IMR-90 (cell line): ENCODE measurements at regions not wholly inside any gene's neighbourhood (a gene's known extent, or its start where the extent isn't known, plus 50 kb on each side); places are given as distances from the start of the nearest gene placed in this dataset.

ENCODE experiments used
- ATAC-seq: fragments of 200-7000 bp; cut with Tn5 transposase; 2 replicates; pipeline ENCODE4 v1.9.1; 2020; ENCODE audit warnings: low read depth, mild to moderate bottlenecking, moderate library complexity
- BruUV-seq: library from RNA; stranded (reverse); fragments of 400-500 nt; replicated peaks from 2 replicates; lab custom pipeline; 2021; lab: Mats Ljungman, UMichigan
- CTCF ChIA-PET: fragments of 300-600 bp; formaldehyde crosslinking; extraction: SDS; loops from one replicate; lab custom pipeline; 2021; ENCODE audit warnings: antibody characterized with exemption; lab: Yijun Ruan, JAX
- POLR2A ChIA-PET: fragments of 300-600 bp; sonication (Branson Sonifier 250); formaldehyde crosslinking; loops from one replicate; lab custom pipeline; 2022; ENCODE audit warnings: antibody characterized with exemption; ENCODE audit not compliant: unreplicated experiment; lab: Charles Lee
- DNase-seq: peaks from one replicate; pipeline ENCODE4 v3.0.0; 2013
- H2AFZ ChIP-seq: replicated peaks from 2 replicates; pipeline ENCODE3; 2013; ENCODE audit warnings: low read length, mild to moderate bottlenecking; ENCODE audit not compliant: poor library complexity
- H2AK5ac ChIP-seq: 2 replicates; pipeline ENCODE4 v1.6.1; 2013; ENCODE audit warnings: low read depth, low read length, inconsistent platforms
- H2AK9ac ChIP-seq: replicated peaks from 2 replicates; pipeline ENCODE3; 2013; ENCODE audit warnings: mild to moderate bottlenecking, low read depth, low read length, moderate library complexity; ENCODE audit not compliant: poor library complexity
- H2BK120ac ChIP-seq: 2 replicates; pipeline ENCODE4 v1.6.1; 2013; ENCODE audit warnings: low read depth, low read length, inconsistent platforms
- H2BK15ac ChIP-seq: 3 replicates; pipeline ENCODE4 v1.6.1; 2013; ENCODE audit warnings: low read depth, low read length, inconsistent platforms
- H2BK20ac ChIP-seq: 2 replicates; pipeline ENCODE4 v1.6.1; 2013; ENCODE audit warnings: low read depth, mild to moderate bottlenecking, inconsistent platforms, low read length, moderate library complexity
- H2BK5ac ChIP-seq: 2 replicates; pipeline ENCODE4 v1.6.1; 2013; ENCODE audit warnings: mild to moderate bottlenecking, low read depth, low read length, inconsistent platforms; ENCODE audit not compliant: poor library complexity, severe bottlenecking
- H3K14ac ChIP-seq: replicated peaks from 2 replicates; pipeline ENCODE4 v1.6.1; 2013; ENCODE audit warnings: low read depth, low read length, inconsistent platforms
- H3K18ac ChIP-seq: 2 replicates; pipeline ENCODE4 v1.6.1; 2013; ENCODE audit warnings: low read depth, low read length, control low read depth
- H3K23ac ChIP-seq: 2 replicates; pipeline ENCODE4 v1.6.1; 2013; ENCODE audit warnings: low read depth, low read length, inconsistent platforms
- H3K27ac ChIP-seq: 2 replicates; pipeline ENCODE4 v1.5.1; 2013; ENCODE audit warnings: mild to moderate bottlenecking, control low read depth, low read length; ENCODE audit not compliant: insufficient read depth
- H3K27me3 ChIP-seq: 2 replicates; pipeline ENCODE4 v1.6.1; 2013; ENCODE audit warnings: low read length; ENCODE audit not compliant: control insufficient read depth, insufficient read depth
- H3K36me3 ChIP-seq: 2 replicates; pipeline ENCODE4 v1.6.1; 2013; ENCODE audit warnings: low read length, mixed read lengths; ENCODE audit not compliant: control insufficient read depth, insufficient read depth
- H3K4ac ChIP-seq: 2 replicates; pipeline ENCODE4 v1.6.1; 2013; ENCODE audit warnings: low read depth, low read length, inconsistent platforms
- H3K4me1 ChIP-seq: 2 replicates; pipeline ENCODE4 v1.6.1; 2013; ENCODE audit warnings: low read length, mixed read lengths; ENCODE audit not compliant: control insufficient read depth, insufficient read depth
- H3K4me2 ChIP-seq: 2 replicates; pipeline ENCODE4 v1.6.1; 2013; ENCODE audit warnings: low read depth, mild to moderate bottlenecking, control low read depth, low read length, moderate library complexity
- H3K4me3 ChIP-seq: 2 replicates; pipeline ENCODE4 v1.5.1; 2013; ENCODE audit warnings: low read depth, mild to moderate bottlenecking, control low read depth, low read length, moderate library complexity; ENCODE audit not compliant: insufficient read depth
- H3K56ac ChIP-seq: 2 replicates; pipeline ENCODE4 v1.6.1; 2013; ENCODE audit warnings: low read length, inconsistent platforms; ENCODE audit not compliant: insufficient read depth; ENCODE audit errors: extremely low read depth
- H3K79me1 ChIP-seq, 2 experiments: 2 replicates each; pipeline ENCODE4 v1.6.1; 2013; ENCODE audit warnings: low read length in 2 of 2, inconsistent platforms in 1 of 2, low read depth in 1 of 2
- H3K9ac ChIP-seq: 2 replicates; pipeline ENCODE4 v1.6.1; 2013; ENCODE audit warnings: low read depth, low read length, control low read depth
- H3K9me1 ChIP-seq: 2 replicates; pipeline ENCODE4 v1.6.1; 2013; ENCODE audit warnings: low read length, inconsistent platforms; ENCODE audit not compliant: insufficient read depth
- H3K9me3 ChIP-seq: 2 replicates; pipeline ENCODE4 v1.6.1; 2013; ENCODE audit warnings: low read length; ENCODE audit not compliant: control insufficient read depth, insufficient read depth
- H4K20me1 ChIP-seq: 2 replicates; pipeline ENCODE4 v1.6.1; 2013; ENCODE audit warnings: low read length, inconsistent platforms; ENCODE audit not compliant: insufficient read depth
- H4K5ac ChIP-seq: 2 replicates; pipeline ENCODE4 v1.6.1; 2013; ENCODE audit warnings: mild to moderate bottlenecking, low read depth, low read length, control low read depth
- H4K8ac ChIP-seq, 2 experiments: 2 replicates each; pipeline ENCODE4 v1.6.1; 2013; ENCODE audit warnings: low read depth in 2 of 2, low read length in 2 of 2, control low read depth in 1 of 2, inconsistent platforms in 1 of 2
- H4K91ac ChIP-seq: 2 replicates; pipeline ENCODE4 v1.6.1; 2013; ENCODE audit warnings: low read depth, low read length, inconsistent platforms; ENCODE audit not compliant: insufficient read depth
- CEBPB ChIP-seq: IDR thresholded peaks from 2 replicates; pipeline ENCODE4 v1.6.1; 2012; ENCODE audit warnings: low read depth, low read length, improper control_type of control experiment
- MAFK ChIP-seq: IDR thresholded peaks from 2 replicates; pipeline ENCODE4 v1.6.1; 2012; ENCODE audit warnings: low read depth, low read length, improper control_type of control experiment
- MAZ ChIP-seq: IDR thresholded peaks from 2 replicates; pipeline ENCODE4 v1.6.1; 2012; ENCODE audit warnings: low read depth, mild to moderate bottlenecking, low read length, improper control_type of control experiment, moderate library complexity, borderline replicate concordance
- MXI1 ChIP-seq: IDR thresholded peaks from 2 replicates; pipeline ENCODE4 v1.6.1; 2012; ENCODE audit warnings: low read depth, mild to moderate bottlenecking, low read length, moderate library complexity, borderline replicate concordance
- RCOR1 ChIP-seq: IDR thresholded peaks from 2 replicates; pipeline ENCODE4 v1.6.1; 2012; ENCODE audit warnings: mild to moderate bottlenecking, low read length, improper control_type of control experiment; ENCODE audit not compliant: insufficient replicate concordance
- RFX5 ChIP-seq: IDR thresholded peaks from 2 replicates; pipeline ENCODE4 v1.8.0; 2012; ENCODE audit warnings: low read depth, mild to moderate bottlenecking, low read length, moderate library complexity
- SMC3 ChIP-seq: fragments of 150-350 bp; IDR thresholded peaks from 2 replicates; pipeline ENCODE4 v1.6.1; 2016; ENCODE audit warnings: low read depth, mild to moderate bottlenecking, antibody characterized with exemption, low read length, moderate library complexity
- USF2 ChIP-seq: fragments of 150-350 bp; IDR thresholded peaks from 2 replicates; pipeline ENCODE4 v1.6.1; 2017; ENCODE audit warnings: mild to moderate bottlenecking, antibody characterized with exemption, low read length, low read depth
- WGBS, 2 experiments: methylation state at CpG; one replicate each; pipeline versions ENCODE4 v1.1.5 to v1.1.7; 2013; ENCODE audit warnings: missing lambda C conversion rate in 2 of 2; ENCODE audit not compliant: insufficient read length in 1 of 2; ENCODE audit errors: extremely low coverage in 2 of 2; 5-methylcytosine and 5-hydroxymethylcytosine counted together
- dilution Hi-C: fragments of 300-500 bp; cut with HindIII; formaldehyde crosslinking; loops from one replicate; pipeline ENCODE4 v1.14.3; 2018; ENCODE audit warnings: low sequenced_read_pairs; ENCODE audit not compliant: unreplicated experiment
- in situ Hi-C: fragments of 300-500 bp; cut with MboI; formaldehyde crosslinking; loops from 3 replicates; pipeline ENCODE4 v1.14.3; 2019; ENCODE audit warnings: low sequenced_read_pairs, inconsistent platforms, mixed read lengths
- intact Hi-C: fragments of 100-400 bp; cut with micrococcal nuclease; formaldehyde crosslinking; loops from 2 replicates; pipeline ENCODE4 v1.10.0; 2022

GRCh38 chr10:64450312-64450711, 929.1 kb downstream of the REEP3 start:
- no peak overlapping the region for H2BK20ac ChIP-seq
- H4K20me1 ChIP-seq: no peaks in the 10 kb centered on the region
- no peak overlapping the region for H2BK120ac ChIP-seq
- H3K4me2 ChIP-seq: no peak overlapping the region
- no peak overlapping the region for H3K9ac ChIP-seq
- DNase-seq (no peak), ATAC-seq (no peak)
- H4K5ac ChIP-seq: no peak overlapping the region
- no peaks in the 10 kb centered on the region for H3K79me1 ChIP-seq
- dilution Hi-C loops: no loop called here
- H3K14ac ChIP-seq: no peak overlapping the region
- H3K27me3 ChIP-seq: no peaks in the 10 kb centered on the region
- H2BK5ac ChIP-seq: no peak overlapping the region
- H3K27ac ChIP-seq: no peak overlapping the region
- CTCF ChIA-PET: no interaction called here
- POLR2A ChIA-PET: no interaction called here
- H2AFZ ChIP-seq: no peak overlapping the region
- H3K4me1 ChIP-seq: no peaks in the 10 kb centered on the region
- no peaks in the 10 kb centered on the region for H3K36me3 ChIP-seq
- no peak overlapping the region for H3K4me3 ChIP-seq
- no peak overlapping the region for H3K23ac ChIP-seq
- no CpG with 5 or more reads among the region's 1 CpG for WGBS, 2 experiments
- no peak overlapping the region for H2BK15ac ChIP-seq
- no peak overlapping the region for H4K8ac ChIP-seq
- no peaks in the 10 kb centered on the region for H3K9me3 ChIP-seq
- no TSS peak for BruUV-seq
- intact Hi-C loops: no loop called here
- no peak overlapping the region for H3K18ac ChIP-seq
- no peak overlapping the region for H3K56ac ChIP-seq
- no peak overlapping the region for H2AK5ac ChIP-seq
- in situ Hi-C loops: no loop called here
- no peak overlapping the region for H3K4ac ChIP-seq
- TF ChIP-seq SMC3 (no peak), MXI1 (no peak), RCOR1 (no peak), MAZ (no peak), MAFK (peak; percentile 87), RFX5 (no peak), CEBPB (no peak), USF2 (no peak)
- H2AK9ac ChIP-seq: no peak overlapping the region
- no peak overlapping the region for H4K91ac ChIP-seq
- H3K9me1 ChIP-seq: no peaks in the 10 kb centered on the region
